Neutrophil (primary cell): ENCODE measurements at regions not wholly inside any gene's neighbourhood (a gene's known extent, or its start where the extent isn't known, plus 50 kb on each side); places are given as distances from the start of the nearest gene placed in this dataset.

Source experiments
- H3K27ac ChIP-seq: fragments of 200-600 bp; sonication (generic); 2 replicates; pipeline ENCODE4 v1.5.1; 2016; ENCODE audit warnings: mild to moderate bottlenecking, moderate library complexity
- H3K27me3 ChIP-seq: fragments of 200-600 bp; sonication (generic); 2 replicates; pipeline ENCODE4 v1.6.0; 2016; ENCODE audit warnings: mild to moderate bottlenecking
- H3K36me3 ChIP-seq: fragments of 200-600 bp; sonication (generic); 2 replicates; pipeline ENCODE4 v1.5.1; 2017
- H3K4me1 ChIP-seq, 2 experiments: fragments of 200-600 bp in 1 of 2; sonication (generic) in 1 of 2; 1 replicate in 1 of 2; 2 replicates in 1 of 2; pipeline versions ENCODE4 v1.5.1 to v1.6.1; 2013 to 2016; ENCODE audit warnings: low read depth in 1 of 2, low read length in 1 of 2, mild to moderate bottlenecking in 1 of 2, moderate library complexity in 1 of 2; ENCODE audit not compliant: control insufficient read depth in 1 of 2, insufficient read depth in 1 of 2
- H3K4me3 ChIP-seq, 2 experiments: fragments of 200-600 bp in 1 of 2; sonication (generic) in 1 of 2; 1 replicate in 1 of 2; 2 replicates in 1 of 2; pipeline ENCODE4 v1.5.1; 2013 to 2016; ENCODE audit warnings: low read depth in 1 of 2, low read length in 1 of 2, mild to moderate bottlenecking in 1 of 2, moderate library complexity in 1 of 2
- H3K9me3 ChIP-seq: fragments of 200-600 bp; sonication (generic); 2 replicates; pipeline ENCODE4 v1.5.1; 2016
- CTCF ChIP-seq: fragments of 200-600 bp; sonication (generic); IDR thresholded peaks from 2 replicates; pipeline ENCODE4 v1.5.1; 2016; ENCODE audit warnings: antibody characterized with exemption

DNA sequence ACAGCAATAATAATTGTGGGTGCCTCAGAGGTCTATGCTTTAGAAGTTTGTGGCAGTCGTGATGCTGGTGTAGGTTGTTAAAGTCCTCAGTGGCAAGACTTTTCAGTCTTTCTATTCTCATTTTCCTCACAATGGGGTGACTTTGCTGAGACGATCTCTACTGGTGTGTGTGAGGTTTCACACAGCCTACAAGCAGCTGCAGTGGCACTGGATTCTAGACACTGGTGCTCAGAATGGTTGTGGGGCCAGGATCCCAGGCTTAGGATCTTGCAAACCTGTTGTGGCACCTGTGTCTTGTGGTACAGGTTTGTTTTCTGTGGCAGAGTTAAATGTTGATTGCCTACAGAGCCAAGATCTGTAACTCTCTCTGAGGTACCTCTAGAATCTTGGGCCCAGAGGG, 581.2 kb downstream of the PTPRC start:
- Histone ChIP-seq H3K27ac (no peak overlapping the region), H3K9me3 (no peaks in the 10 kb centered on the region), H3K27me3 (no peaks in the 10 kb centered on the region), H3K36me3 (no peaks in the 10 kb centered on the region), H3K4me1 (no peaks in the 10 kb centered on the region), H3K4me3 (no peak overlapping the region)
- no peak for TF ChIP-seq CTCF

DNA sequence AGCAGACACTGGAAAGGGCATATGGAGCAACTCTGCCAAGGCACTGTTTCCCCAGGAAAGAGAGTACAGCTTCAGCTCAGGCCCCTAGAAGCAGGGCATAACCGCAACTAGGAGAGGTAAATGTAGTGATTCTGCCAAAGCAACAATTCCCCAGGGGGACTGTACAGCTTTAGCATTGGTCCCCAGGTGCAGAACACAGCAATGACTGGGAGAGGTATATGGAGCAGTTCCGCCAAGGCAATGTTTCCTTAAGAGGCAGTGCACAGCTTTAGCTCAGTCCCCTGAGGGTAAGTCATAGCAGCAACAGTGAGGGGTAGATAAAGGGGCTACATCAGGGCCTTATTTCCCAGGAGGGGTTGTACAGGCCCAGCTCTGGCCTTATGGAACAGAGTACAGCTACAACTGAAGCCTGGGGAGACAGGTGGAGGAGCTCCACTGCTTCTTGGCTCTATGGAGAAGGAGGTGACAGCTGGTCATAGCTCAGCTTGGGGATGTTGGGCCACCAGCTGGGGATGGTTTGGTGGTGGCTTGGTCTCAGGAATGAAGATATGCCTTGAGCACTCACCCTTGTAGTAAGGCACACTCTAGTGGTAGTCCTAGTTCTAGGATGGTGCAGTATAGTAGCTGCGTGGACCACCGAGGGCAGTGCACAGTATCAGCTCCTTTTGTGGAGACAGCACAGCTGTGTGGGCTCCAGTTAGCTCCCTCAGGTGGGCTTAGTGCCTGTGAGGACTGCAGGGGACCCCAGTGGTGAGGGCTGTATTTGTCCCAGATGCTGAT, 582.7 kb downstream of the PTPRC start:
- TF ChIP-seq CTCF, result no peak
- Histone ChIP-seq H3K9me3 (no peaks in the 10 kb centered on the region), H3K27ac (no peak overlapping the region), H3K27me3 (no peaks in the 10 kb centered on the region), H3K4me3 (no peak overlapping the region), H3K4me1 (no peaks in the 10 kb centered on the region), H3K36me3 (no peaks in the 10 kb centered on the region)

DNA sequence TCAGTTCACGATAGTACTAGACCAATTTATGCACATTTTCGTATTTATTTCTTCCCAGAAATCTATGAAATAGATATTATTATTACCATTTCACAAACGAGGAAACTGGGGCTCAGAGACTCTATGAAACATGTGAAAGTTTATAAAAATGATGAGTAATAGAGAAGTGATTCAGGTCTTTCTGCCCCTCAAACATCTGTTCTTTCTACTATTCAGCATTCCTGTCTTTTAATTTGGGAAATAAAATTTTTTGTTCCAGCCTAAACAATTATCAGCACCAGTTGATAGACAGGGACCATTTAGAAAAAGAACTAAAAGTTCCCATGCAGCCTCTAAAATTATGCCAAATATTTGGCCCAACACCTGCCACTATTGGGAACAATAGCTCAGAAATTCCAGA, 585.1 kb downstream of the PTPRC start:
- no peak for TF ChIP-seq CTCF
- H3K4me1 ChIP-seq, result no peaks in the 10 kb centered on the region
- H3K27ac ChIP-seq, result no peak overlapping the region

GRCh38 chr1:199226163-199226562, 587.3 kb downstream of the PTPRC start:
- Histone ChIP-seq H3K4me3 (no peak overlapping the region), H3K4me1 (no peaks in the 10 kb centered on the region), H3K27ac (no peak overlapping the region), H3K36me3 (no peaks in the 10 kb centered on the region), H3K27me3 (no peaks in the 10 kb centered on the region), H3K9me3 (no peaks in the 10 kb centered on the region)
- TF ChIP-seq CTCF, result no peak

More for the DNA sequence above, 585.1 kb downstream of the PTPRC start:
- Histone ChIP-seq H3K36me3 (no peaks in the 10 kb centered on the region), H3K4me3 (no peak overlapping the region), H3K27me3 (no peaks in the 10 kb centered on the region), H3K9me3 (no peaks in the 10 kb centered on the region)

DNA sequence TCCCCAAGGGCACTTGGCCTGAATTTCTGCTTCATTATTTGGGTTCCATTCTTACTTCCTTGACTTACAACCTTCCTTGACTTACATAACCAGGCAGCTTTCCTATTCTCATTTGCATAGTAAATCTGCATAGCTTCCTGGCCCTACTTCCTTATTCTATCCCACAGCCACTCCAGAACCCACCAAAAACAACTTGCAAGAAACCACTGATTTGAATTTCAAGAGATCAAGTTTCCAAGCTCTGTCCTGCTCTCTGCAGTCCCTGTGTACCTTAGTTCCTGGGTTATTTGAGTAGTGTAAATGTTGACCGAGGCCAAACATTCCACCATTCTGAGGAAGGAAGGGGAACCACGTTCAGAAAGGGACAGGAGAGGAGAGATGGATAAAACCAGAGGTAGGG, 603.3 kb downstream of the PTPRC start:
- no peak overlapping the region for H3K4me3 ChIP-seq
- TF ChIP-seq CTCF, result no peak
- no peak overlapping the region for H3K27ac ChIP-seq
- H3K4me1 ChIP-seq, result peaks cover 4 to 5% of the 10 kb centered on the region in 2 experiments
- no peaks in the 10 kb centered on the region for H3K27me3 ChIP-seq
- H3K36me3 ChIP-seq, result no peaks in the 10 kb centered on the region
- H3K9me3 ChIP-seq, result no peaks in the 10 kb centered on the region
